Ovary (tissue), 3 donors: ENCODE measurements at regions not wholly inside any gene's neighbourhood (a gene's known extent, or its start where the extent isn't known, plus 50 kb on each side); places are given as distances from the start of the nearest gene placed in this dataset.

Experiments
- EP300 ChIP-seq: sonication (generic); formaldehyde crosslinking; IDR thresholded peaks from one replicate; pipeline ENCODE4 v1.6.1; 2017; ENCODE audit warnings: antibody characterized with exemption
- POLR2A ChIP-seq: fragments of 450-650 bp; IDR thresholded peaks from one replicate; pipeline ENCODE4 v1.6.1; 2017; ENCODE audit warnings: antibody characterized with exemption, mild to moderate bottlenecking, moderate library complexity
- TF ChIP-seq, protein P1 (sequence below), 3 donors: fragments of 450-650 bp in 2 of 3; fragments of 200-600 bp in 1 of 3; IDR thresholded peaks; one replicate each; pipeline versions ENCODE4 v1.5.1 to v1.8.0; 2016 to 2022; ENCODE audit warnings: antibody characterized with exemption in 3 of 3, mild to moderate bottlenecking in 1 of 3
- donor health status: DM: no; HTN: no; CAD: no.

DNA sequence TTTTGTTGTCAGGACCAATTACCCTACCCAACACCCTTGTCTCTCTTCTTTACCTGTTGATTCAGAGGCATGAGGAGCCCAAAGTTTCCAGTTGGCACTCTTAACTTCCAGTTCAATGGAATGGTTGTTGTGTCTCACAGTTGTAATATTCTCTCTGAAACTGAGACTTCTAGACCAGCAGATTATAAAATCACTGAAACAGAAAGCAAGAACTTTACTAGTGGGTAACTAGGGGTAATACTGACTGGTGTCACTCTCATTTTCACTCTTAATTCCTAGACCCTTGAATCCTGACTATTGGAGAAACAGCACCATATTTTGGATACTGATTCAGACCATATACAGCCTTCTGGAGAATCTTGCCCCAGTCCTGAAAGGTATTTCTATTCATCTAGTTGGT lies 140.2 kb upstream of the MMS22L start:
- TF ChIP-seq POLR2A: no peak
- TF ChIP-seq, protein P1, sequence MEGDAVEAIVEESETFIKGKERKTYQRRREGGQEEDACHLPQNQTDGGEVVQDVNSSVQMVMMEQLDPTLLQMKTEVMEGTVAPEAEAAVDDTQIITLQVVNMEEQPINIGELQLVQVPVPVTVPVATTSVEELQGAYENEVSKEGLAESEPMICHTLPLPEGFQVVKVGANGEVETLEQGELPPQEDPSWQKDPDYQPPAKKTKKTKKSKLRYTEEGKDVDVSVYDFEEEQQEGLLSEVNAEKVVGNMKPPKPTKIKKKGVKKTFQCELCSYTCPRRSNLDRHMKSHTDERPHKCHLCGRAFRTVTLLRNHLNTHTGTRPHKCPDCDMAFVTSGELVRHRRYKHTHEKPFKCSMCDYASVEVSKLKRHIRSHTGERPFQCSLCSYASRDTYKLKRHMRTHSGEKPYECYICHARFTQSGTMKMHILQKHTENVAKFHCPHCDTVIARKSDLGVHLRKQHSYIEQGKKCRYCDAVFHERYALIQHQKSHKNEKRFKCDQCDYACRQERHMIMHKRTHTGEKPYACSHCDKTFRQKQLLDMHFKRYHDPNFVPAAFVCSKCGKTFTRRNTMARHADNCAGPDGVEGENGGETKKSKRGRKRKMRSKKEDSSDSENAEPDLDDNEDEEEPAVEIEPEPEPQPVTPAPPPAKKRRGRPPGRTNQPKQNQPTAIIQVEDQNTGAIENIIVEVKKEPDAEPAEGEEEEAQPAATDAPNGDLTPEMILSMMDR (IDR thresholded peaks at IDR 0.05): no peak
- TF ChIP-seq EP300: no peak
